Type B pancreatic cell (in vitro differentiated cells): ENCODE measurements at regions not wholly inside any gene's neighbourhood (a gene's known extent, or its start where the extent isn't known, plus 50 kb on each side); places are given as distances from the start of the nearest gene placed in this dataset.

Experiments
- DNase-seq: peaks from one replicate; pipeline ENCODE4 v3.0.0; 2021; ENCODE audit warnings: mixed read lengths; ENCODE audit not compliant: unreplicated experiment; ENCODE audit errors: extremely low spot score
- H3K27ac Mint-ChIP-seq: 2 replicates; pipeline ENCODE4 v1.8.0; 2021; ENCODE audit warnings: mild to moderate bottlenecking, mixed read lengths
- H3K27me3 Mint-ChIP-seq: 2 replicates; pipeline ENCODE4 v1.8.0; 2021; ENCODE audit warnings: mixed read lengths
- H3K36me3 Mint-ChIP-seq: 2 replicates; pipeline ENCODE4 v1.8.0; 2021; ENCODE audit warnings: mixed read lengths
- H3K4me1 Mint-ChIP-seq: one replicate; pipeline ENCODE4 v1.8.0; 2021; ENCODE audit warnings: mixed read lengths; ENCODE audit not compliant: unreplicated experiment
- H3K4me3 Mint-ChIP-seq: 2 replicates; pipeline ENCODE4 v1.8.0; 2021; ENCODE audit warnings: mild to moderate bottlenecking, mixed read lengths
- H3K9me3 Mint-ChIP-seq: 2 replicates; pipeline ENCODE4 v1.8.0; 2021; ENCODE audit warnings: mixed read lengths
- TF ChIP-seq, protein P1 (sequence below): fragments of 200-600 bp; sonication (generic); conservative IDR thresholded peaks from 2 replicates; pipeline ENCODE4 v1.5.0; 2021; ENCODE audit warnings: antibody characterized with exemption, mild to moderate bottlenecking

DNA sequence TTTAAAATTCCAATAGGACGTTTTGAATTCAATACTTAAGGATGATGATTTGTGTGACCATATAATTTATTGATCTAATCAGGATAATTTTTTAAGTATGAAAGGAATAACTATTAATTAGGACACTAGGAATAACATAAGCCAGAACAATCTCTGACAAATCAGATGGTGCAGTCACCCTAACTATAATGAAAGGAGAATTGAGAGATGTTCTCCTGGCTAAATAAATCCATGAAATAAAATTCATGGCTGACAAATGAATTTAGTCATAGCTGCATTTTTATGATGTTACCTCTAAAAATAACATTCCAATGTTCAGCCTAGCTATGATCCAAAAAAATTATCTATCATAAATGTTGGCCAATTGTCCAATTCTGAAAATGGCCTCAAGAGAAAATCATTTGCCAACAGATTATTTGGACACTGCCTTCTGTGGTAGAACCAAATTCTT is 190.6 kb upstream of the NEIL3 start:
- H3K27ac Mint-ChIP-seq = no peak overlapping the region
- H3K4me1 Mint-ChIP-seq = no peaks in the 10 kb centered on the region
- no peak for DNase-seq
- no peaks in the 10 kb centered on the region for H3K27me3 Mint-ChIP-seq
- H3K4me3 Mint-ChIP-seq = no peak overlapping the region
- H3K9me3 Mint-ChIP-seq = peaks cover 6% of the 10 kb centered on the region
- TF ChIP-seq, protein P1, sequence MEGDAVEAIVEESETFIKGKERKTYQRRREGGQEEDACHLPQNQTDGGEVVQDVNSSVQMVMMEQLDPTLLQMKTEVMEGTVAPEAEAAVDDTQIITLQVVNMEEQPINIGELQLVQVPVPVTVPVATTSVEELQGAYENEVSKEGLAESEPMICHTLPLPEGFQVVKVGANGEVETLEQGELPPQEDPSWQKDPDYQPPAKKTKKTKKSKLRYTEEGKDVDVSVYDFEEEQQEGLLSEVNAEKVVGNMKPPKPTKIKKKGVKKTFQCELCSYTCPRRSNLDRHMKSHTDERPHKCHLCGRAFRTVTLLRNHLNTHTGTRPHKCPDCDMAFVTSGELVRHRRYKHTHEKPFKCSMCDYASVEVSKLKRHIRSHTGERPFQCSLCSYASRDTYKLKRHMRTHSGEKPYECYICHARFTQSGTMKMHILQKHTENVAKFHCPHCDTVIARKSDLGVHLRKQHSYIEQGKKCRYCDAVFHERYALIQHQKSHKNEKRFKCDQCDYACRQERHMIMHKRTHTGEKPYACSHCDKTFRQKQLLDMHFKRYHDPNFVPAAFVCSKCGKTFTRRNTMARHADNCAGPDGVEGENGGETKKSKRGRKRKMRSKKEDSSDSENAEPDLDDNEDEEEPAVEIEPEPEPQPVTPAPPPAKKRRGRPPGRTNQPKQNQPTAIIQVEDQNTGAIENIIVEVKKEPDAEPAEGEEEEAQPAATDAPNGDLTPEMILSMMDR = no peak
- H3K36me3 Mint-ChIP-seq = no peaks in the 10 kb centered on the region

DNA sequence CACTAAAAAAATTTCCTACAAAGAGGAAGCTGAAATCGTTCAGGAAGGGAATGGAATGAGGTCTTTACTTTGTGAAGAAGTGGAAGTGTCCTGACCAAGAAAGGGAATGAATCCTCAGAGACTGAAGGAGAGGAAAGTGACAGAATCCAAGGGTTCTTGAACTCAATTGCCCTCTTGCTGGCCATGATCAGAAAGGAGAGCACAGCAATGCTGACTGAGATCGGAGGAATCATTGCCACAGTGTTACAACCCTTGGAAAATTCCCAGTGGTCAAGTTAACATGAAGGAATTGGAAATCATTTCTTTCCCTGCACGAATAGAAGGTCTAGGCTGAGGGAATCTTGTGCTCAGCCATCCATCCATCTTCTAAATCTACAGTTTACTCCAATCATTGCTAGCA is 190.0 kb upstream of the NEIL3 start:
- Mint-ChIP-seq H3K4me1 (no peaks in the 10 kb centered on the region), H3K9me3 (peaks cover 4% of the 10 kb centered on the region), H3K27ac (no peak overlapping the region), H3K36me3 (no peaks in the 10 kb centered on the region), H3K27me3 (no peaks in the 10 kb centered on the region), H3K4me3 (no peak overlapping the region)
- DNase-seq = no peak
- TF ChIP-seq, protein P1 = no peak

DNA sequence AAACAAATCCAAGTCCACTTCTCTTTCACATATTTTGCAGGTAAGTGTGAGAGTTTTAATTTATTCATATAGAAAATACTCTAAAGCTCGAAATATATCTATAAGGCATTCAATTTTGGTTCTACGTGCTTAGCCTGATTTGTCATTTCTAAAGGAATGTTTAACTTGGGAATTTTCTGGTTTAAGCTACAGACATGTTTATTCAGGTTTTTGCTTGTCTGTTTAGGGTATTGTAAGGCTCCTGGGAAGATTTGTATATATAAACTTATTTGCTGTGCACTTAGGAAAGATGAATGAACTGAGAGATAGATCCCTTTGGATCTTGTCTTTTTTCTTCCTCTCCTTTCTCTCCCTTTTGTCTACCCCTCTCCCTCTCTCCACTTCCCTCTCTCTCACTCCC is 185.9 kb upstream of the NEIL3 start:
- TF ChIP-seq, protein P1 = no peak

DNA sequence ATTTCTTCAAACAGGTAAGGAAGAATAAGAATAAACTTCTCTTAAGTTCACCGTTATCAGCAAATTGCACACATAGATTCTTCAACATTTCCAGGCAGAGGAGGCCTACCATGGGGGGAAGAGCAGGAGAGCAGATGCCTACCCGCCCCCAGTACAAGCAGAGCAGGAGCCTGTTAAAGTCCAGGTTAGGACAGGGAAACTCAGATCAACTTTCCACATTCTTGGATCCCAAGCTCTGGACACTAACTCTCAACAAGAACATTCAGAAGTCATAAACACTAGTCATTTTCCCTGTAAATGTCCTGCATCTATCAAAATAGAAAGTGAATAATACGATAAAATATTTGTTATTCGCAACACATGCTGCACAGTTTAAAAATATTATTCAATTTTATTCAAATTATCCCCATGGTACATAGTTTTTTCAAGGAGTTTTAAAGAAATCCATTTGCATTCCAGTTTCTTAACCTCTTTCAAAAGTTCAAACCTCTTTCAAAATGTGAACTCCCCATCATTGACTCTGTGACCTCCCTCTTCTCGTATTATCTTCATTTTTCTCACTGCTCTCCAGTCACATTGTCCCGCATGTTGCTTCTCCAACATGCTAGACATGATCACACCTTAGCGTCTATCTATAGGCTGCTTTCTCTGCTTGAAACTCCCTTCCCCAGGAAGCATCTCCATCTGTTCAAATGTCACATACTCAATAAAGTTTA is 185.2 kb upstream of the NEIL3 start:
- Mint-ChIP-seq H3K36me3 (no peaks in the 10 kb centered on the region), H3K9me3 (peaks cover 5% of the 10 kb centered on the region), H3K27ac (no peak overlapping the region), H3K4me1 (no peaks in the 10 kb centered on the region), H3K27me3 (no peaks in the 10 kb centered on the region), H3K4me3 (no peak overlapping the region)
- TF ChIP-seq, protein P1 = no peak
- no peak for DNase-seq

More for the DNA sequence above, 185.9 kb upstream of the NEIL3 start:
- Mint-ChIP-seq H3K9me3 (peaks cover 5% of the 10 kb centered on the region), H3K36me3 (no peaks in the 10 kb centered on the region), H3K4me1 (no peaks in the 10 kb centered on the region), H3K27ac (no peak overlapping the region), H3K4me3 (no peak overlapping the region), H3K27me3 (no peaks in the 10 kb centered on the region)
- no peak for DNase-seq

DNA sequence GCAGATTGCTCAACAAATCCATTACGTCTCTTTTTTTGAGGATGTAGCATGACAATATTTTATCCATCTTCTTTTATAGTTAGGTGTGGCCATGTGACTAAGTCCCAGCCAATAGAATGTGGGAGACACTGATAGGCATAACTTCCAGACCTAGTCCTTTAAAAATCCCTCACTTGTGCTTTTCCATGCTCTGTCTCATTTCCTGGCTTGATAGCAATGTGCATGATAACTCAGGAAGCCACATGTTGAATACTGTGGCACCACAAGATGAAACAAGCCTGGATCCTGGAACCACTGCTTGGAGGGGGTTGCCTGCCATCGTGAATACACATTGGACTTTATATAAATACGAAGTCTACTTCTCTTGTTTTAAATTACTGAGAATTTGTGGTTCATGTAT is 184.0 kb upstream of the NEIL3 start:
- TF ChIP-seq, protein P1 = no peak
- DNase-seq = no peak
- no peaks in the 10 kb centered on the region for H3K27me3 Mint-ChIP-seq
- H3K4me1 Mint-ChIP-seq = no peaks in the 10 kb centered on the region
- H3K4me3 Mint-ChIP-seq = no peak overlapping the region
- peaks cover 5% of the 10 kb centered on the region for H3K9me3 Mint-ChIP-seq
- H3K27ac Mint-ChIP-seq = no peak overlapping the region
- H3K36me3 Mint-ChIP-seq = no peaks in the 10 kb centered on the region
